Stimulated activated CD4-positive, alpha-beta T cell treated with anti-CD3 and anti-CD28 coated beads, Interleukin-4, amount 100 ng/mL, for 24 hours (primary cell): ENCODE measurements at regions not wholly inside any gene's neighbourhood (a gene's known extent, or its start where the extent isn't known, plus 50 kb on each side); places are given as distances from the start of the nearest gene placed in this dataset.

Experiments used
- DNase-seq: peaks from one replicate; pipeline ENCODE4 v3.0.0-alpha.2; 2020

DNA sequence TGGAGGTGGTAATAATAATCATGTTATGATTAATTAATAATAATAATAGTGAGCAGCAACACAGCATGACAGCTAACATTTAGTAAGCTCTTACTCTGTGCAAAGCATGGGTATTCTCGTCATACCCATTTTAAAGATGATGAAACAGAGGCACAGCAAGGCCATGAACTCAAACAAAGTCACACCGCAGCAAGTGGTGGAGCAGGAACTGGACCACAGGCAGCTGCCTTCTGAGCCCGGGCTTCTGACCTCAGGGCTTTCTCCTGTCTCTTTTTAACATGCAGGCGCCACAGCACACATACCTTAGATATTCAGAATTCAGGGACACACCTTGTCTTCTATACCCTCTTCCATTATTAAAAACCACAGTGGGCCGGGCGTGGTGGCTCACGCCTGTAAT is 50.7 kb upstream of the SPATA12 start:
- no peak for DNase-seq

DNA sequence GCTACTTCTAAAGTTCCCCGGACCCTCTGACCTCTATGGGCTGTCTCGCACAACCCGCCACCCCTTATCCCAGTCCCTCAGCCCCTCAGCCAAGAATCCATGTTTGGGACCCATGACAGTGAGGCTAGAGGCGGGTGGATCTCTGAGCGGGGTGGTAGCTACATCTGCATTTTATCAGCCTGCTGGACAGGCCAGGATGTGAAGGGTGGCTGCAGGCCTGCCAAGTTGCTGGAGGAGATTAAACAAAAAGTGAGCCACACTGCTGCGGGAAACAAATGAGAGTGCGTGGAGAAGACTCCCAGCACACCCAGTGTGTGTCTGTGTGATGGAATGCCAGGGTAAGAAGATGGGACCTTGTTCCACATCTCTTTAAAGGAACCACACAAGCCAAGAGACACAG is 51.1 kb upstream of the SPATA12 start:
- no peak for DNase-seq

DNA sequence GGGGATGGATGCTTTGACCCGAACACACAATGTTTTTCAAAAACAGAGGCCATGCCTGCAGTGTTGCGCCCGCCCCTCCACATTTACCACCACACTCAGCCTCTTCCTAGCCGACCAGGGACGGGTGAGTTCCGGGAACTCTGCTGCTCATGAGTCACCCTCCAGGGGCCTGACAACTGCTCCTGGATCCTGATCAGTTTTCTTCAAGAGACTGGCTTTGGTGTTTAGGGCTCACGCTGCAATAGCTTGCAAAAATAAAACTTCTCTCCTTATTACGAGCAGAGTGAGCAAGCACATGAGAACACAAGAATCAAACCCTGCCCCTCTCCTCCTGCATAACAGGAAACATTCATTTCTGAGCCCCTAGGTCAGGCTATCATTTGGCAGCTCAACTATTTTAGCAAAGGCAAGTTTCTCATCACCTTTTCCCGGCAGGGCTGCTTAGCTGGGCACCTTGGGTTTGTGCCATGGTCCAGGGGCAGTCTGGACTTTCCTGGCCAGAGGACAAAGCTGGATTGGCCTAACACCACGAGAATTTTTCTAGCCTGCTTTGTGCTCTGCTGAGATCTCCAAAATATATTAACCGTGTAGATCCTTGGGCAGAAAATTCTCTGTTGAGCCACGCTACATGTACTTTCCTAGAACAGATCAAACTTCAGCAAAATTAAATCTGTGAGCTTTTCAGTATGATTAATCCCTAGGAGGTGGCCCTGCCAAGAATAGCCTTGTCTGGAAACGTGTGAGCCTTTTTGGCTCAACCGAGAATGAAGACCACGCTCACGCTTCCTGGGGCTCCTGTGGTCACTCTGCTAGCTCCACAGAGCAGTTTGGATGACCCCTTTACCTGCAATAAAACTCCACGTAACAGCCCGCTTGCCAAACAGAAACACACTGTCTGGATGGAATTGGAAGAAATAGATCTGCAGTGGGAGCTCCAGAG is 52.7 kb upstream of the SPATA12 start:
- DNase-seq, result no peak

DNA sequence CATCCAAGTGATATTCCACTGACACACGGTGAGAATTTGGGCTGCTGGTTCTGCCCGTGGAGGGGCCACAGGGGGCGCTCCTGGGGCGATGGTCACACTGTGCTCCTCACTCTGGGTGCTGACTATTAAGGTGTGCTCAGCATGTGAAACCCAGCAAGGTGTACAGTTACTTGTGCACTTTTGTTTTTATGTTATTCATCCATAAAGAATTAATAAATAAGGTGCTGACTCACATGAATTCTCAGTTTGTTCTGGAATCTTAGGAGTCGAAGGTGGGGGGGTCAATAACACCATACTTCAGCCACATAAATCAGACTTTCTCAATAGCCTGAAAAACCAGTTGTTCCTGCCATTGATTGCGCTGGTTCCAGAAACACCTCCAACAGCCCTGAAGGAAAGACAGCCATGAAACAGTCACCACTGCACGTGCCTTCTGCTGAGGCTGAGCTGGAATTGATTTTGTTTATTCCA is 53.5 kb upstream of the SPATA12 start:
- no peak for DNase-seq

DNA sequence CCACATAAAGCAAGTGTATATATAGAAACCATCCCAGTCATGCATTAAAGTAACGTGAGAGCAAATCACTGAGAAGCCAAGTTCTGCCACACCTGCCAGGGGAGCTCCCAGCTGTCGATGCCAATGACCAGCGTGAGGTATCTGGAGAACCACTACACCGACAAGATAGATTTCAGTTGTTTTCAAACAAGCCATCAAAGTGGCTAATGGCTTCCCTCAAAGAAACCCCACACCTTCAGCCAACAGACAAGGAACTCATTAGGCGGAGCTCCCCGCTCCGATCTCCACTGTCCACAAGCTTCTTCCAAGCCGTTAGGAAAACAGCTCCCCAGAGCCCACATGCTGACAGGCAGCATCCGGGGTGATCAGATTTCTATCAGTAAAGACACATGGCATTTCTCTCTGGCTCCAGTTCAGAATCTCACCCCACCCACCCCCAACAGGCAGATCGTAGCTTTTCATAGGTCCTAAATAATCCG is 54.2 kb upstream of the SPATA12 start:
- no peak for DNase-seq

DNA sequence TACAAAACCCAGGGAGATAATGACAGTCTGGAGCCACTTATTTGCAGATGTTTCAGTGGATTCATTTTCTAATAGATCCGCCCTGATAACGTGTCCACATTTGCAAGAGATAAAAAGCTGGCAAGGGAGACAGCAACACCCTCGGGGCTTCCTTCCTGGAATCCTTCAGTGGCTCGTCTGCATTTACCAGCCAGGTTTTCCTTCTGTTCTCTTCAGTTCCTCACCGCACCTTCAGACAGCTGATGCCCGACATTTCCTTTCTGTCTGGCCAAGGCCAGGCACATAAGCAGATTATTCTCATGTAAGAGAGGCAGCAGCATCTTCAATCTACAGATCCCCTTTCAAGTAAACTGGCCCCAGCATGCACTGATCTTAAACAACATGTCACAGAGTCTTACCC is 56.2 kb upstream of the SPATA12 start:
- DNase-seq, result no peak

DNA sequence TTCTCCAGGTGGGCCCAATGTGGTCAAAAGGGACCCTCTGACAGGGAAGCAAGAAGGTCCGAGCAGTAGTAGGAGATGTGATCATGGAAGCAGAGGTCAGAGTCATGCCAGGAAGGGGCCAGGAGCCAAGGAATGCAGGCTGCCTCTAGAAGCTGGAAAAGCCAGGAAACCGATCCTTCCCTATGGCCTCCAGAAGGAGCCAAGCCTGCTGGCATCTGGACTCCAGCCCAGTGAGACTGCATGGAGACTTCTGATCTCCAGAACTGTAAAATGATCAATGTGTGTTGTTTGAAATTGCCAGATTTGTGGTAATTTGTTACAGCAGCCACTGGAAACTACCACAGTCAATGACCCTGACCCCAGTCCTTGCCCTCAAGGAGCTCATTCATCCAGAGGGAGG is 56.8 kb upstream of the SPATA12 start:
- DNase-seq, result no peak

DNA sequence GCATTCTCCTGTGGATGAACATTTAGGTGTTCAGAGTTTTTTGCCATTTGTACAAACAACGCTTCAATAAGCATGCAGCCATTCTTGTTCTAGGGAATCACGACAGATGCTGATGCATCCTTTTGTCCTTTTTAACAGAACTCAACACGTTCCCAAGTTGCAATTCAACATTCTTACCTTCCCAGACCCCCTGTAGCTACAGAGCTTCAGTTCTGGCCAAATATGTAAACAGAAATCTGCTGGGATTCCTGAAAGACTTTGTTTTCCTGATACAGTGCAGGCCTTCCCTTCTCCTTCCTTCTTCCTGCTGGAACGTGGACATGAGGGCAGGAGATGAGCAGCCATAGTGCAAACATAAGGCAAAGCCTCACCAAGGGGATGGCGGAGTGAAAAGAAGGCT is 59.1 kb upstream of the SPATA12 start:
- DNase-seq, result no peak

DNA sequence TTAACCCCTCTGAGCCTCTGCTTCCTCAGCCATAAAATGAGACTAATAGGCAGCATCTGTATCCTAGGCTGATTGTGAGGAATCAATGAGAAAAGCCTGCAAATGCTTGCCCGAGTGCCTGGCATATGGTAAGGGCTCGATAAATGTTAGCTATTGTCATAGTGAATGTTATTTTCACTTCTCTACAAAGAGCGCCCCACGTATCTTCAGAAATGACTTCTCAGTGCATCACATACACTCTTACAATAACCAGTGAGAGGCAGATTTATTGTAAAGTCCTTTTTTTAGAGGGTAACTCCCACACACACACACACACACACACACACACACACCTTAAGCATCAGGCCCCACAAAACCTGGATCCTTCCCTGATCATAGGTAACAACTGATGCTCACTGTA is 60.5 kb upstream of the SPATA12 start:
- no peak for DNase-seq

DNA sequence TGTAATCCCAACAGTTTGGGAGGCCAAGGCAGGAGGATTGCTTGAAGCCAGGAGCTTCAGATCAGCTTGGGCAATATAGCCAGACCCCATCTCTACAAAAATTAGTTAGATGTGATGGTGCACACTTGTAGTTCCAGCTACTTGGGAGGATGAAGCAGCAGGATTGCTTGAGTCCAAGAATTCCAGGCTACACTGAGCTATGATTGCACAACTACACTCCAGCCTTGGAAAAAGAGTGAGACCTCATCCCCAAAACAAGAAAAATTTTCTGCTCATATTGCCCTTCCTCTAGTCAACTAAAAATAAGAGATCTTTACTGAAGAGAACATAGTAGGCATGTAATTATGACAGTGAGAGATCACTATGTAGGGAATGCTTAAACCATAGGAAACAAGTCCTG is 60.9 kb upstream of the SPATA12 start:
- DNase-seq, result no peak

DNA sequence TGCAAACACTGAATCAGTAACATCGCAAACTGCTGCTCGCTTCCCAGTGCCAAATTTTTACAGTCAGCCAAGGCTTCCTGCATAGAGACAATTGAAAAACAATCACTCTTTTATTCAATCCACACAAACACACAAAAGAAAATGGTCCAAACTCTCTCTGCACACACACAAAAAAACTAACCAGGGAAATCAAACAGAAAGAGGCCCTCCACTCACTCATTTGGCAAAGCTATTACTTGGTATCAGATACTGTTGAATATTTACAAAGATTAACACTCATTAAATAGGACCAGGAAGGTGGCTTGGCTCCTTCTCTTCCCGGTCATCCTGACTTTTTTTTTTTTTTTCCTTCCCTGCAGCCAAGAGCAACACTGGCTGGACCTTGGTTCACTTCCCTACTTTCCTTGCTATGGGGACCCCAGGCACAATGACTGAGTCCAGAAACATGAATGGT is 62.4 kb upstream of the SPATA12 start:
- DNase-seq, result no peak

DNA sequence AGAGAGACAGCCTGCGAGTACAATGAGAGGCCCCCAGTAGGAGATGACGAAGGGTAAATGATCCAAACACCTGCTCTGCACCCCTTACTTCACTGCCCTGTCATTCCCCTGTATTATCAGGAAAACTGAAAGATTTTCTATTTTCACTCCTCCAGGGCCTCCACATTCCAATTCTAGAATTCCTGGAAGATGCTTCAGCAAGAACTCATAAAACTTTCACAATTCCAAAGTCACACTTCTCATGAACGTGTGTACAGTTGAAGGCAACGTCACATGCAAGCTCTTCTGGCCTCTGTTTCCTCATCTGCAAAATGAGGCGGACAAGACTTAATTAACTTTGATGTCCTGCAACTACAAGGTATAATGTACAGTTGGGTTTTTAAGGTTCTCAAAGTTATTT is 62.8 kb upstream of the SPATA12 start:
- DNase-seq, result no peak

DNA sequence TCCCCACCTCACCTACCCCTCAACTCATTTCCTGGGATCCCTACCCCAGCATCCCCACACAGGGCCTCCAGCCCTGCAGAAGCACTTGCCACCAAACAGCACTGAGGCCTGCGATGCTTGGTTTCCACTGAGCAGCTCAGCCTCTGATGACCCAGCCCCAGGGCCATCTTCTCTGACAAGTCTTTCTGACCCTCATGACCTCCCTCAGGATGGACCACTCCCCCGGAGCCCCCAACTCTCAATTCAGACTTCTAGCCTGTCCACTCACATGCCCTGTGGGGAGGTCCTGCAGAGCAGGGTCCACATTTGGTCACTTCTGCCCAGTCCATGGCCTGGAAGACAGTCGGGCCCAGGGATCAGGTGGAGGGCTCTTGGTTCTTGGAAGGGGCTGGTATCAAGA is 63.4 kb upstream of the SPATA12 start:
- no peak for DNase-seq

DNA sequence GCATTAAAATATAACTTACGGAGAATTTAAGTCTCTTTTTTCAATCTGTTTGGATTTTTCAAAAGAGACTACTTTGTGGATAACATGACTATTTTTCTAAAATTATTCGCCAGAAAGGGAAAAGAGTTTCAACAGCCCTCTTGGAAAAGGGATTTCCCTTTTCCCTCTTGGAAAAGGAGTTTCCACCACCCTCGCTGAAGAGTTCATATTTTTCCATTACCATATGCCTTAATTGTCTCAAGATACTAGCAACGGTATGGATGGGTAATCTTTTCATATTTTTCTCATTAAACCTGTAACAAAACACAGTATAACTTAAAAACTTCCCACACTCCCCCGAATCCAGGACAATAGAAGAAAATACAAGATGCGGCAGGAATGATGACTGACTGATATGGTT is 66.1 kb upstream of the SPATA12 start:
- no peak for DNase-seq

DNA sequence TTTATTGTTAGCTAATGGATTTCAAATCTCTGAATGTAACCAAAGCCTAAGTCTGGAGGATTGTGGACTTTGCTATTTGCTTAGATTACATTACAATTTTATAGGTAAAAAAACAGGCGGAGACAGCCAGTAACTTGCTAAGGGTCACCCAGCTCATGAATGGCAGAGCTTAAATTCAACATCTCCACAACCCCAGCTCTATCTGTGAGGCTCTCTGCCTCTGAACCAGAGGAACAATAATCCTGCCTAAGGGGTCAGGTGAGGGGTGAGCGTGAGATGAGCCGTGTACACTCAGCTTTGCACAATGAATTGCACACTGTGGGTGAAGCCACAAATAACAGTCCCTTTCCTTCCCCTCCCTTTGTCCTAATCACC is 69.8 kb upstream of the SPATA12 start:
- DNase-seq, result no peak

DNA sequence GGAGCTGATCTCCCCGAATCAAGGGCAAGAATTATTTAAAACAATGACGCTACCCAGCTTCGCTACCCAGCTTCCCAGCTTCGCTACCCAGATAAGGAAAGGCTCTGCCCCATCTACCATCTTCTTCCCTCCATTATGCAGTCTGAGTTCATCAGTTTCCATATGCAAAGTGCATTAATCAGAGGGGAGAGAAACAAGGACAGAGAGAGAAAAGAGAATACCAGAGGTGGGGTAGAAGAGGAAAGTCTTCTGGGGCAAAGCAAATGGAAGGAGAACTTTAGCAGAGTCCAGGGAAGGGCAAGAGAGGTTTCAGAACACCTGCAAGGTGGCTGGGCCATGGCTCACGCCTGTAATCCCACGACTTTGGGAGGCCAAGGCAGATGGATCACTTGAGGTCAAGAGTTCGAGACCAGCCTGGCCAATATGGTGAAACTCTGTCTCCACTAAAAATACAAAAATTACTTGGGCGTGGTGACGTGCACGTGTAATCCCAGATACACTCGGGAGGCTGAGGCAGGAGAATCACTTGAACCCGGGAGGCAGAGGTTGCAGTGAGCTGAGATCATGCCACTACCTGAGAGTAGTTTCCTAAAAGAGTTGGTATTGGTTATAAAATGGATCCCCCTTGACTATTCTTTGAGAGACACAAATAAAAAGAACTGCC is 70.4 kb upstream of the SPATA12 start:
- DNase-seq, result no peak

DNA sequence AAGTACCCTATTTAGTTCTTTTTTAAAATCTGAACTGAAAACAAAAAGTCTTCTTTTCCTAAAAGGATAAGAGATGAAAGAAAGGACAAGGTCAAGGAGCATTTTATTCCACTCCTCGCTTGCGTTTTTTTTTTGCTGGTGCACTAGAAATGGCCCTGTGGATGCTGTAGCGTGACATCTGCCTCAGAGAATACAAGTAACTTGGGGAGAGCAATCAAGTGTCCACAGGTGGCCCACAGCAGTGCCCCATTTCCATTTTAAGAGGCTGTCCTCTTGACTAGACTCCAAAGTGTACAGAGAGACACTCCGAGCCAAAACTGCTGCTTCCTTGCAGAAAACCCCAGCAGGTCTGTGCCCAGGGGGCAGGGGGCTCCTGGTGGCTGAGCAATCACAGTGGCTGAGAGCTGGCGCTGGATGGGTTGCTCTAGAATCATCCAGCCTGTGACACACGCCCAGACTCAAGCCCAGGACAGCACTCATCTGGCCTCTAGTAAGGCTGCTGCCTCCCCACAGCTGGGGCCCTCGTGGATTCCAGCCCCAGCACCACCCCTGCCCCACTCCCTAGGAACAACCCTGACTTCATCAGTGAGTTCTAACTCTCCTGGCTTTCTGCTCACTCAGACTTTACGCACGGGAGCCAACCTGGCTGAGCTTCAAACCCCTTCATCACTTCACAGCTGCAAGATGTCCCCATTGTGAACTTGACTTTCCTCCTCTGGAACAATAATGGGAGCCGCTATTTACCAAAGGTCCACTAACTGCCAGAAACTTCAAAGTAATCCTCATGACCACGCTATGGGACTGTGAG is 71.1 kb upstream of the SPATA12 start:
- no peak for DNase-seq

DNA sequence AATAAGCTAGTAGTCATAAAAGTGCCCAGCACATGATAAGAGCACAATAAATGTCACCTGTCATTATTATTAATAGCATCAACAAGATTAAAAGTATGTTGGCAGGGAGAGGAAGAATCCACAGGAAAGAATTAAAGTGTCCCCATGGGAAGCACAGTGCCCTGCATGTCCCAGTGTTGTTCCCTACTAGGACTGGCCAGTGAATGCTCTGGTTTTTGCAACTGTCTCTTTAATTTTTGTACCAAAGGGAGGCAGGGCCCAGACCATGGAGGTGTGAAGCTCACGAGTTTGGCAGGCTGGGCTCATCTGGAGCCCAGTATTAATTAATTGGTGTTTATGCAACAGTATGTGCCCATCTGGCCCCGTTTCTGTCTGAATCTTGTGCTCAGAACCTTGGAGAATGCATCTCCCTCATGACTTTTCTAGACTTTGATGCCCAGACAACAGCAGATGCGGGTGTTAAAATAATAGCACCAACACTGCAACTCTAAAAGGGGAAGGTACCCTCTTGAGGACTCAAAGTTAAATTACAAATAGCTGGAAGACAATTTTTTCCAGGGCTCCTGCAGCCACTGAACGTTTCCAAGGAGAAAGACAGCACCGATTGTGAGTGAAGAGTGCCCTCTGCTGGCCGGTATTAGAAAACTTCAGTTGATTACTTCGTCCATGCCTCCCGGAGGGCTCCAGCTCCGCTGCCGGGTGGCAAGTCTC is 71.9 kb upstream of the SPATA12 start:
- peak; percentile 80 for DNase-seq

DNA sequence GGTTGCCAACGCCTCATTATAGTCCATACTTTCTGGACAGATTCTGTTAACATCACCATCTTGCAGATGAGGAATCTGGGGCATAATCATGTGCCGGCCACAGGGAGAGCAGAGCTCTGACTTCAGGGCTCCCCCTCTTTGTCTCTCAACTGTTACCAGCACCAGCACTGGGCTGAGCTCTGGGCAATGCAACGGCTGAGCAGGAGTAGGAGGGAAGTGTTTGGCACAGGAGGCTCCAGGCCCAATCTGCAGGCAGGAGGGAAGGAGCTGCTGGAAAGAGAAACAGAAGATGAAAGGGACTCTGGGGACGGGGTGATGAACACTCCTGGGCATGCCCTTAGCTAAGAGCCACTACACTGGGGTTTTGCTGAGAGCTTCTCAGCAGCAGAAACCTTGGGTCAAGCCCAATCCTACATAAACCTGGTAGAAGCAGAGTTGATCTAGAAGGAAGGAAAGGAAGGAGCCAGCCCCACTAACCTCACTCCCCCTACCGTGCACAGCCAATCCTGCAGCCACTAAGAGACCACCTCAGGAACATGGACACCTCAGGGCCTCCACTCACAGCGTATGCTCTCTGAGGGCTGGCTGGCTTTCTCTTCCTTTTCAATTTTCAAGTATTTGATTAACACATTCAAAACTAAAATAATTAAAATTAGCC is 73.1 kb upstream of the SPATA12 start:
- DNase-seq, result no peak

DNA sequence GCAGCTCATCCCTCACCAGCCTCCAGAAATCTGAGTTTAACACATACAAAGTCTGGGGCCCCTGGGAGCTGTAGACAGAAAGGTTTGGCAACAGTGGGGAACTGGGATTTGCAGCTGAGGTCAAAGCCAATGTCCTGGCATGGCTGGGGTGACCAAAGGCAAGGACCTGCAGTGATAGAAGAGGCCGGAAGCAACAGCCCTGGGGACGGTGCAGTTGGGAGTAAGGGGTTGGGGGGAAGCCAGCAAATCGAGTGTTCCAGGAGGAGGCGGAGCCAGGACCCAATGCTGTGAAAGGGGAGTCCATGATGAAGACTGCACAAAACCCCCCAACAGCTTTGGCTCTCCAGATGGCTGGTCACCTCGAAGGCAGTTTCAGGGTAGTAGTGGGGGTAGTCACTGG is 74.1 kb upstream of the SPATA12 start:
- no peak for DNase-seq

DNA sequence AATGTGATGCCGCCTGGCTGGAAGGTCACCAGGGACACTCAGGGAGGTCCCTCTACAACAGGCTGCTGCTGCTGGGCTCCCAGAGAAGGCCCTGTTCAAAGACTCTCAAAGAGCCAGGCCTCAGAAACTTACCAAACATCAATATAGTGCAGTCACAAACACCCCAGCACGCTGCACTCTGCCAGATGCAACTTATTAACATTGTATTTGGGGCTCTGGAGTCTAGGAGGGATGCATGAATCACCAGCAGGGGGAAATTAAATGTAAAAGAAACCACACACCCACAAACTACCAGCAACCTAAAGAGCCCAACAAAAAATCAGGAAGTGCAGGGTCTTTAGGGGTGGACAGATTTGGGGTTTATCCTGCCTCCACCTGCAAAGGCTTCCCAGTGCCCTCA is 74.6 kb upstream of the SPATA12 start:
- DNase-seq, result peak; percentile 18

DNA sequence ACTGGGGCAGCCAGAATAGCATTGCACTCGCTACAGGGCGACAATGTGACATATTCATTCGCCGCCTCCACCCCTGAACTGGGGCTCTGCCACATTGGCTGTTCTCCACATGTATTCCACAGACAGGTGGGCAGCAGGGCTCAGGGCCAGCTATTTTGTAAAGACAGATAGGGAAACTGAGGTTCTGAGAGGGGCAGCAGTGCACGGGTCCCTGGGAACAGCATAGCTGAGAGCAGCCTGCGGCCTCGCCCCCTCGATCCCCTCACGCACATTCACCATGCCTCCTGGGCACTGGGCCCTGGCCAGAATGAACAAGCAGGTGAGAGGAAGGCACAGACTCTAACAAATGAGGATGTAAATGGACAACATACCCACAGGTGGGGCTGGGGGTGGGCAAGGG is 75.0 kb upstream of the SPATA12 start:
- no peak for DNase-seq
